ENCODE measurements at regions not wholly inside any gene's neighbourhood (a gene's known extent, or its start where the extent isn't known, plus 50 kb on each side); places are given as distances from the start of the nearest gene placed in this dataset.

- ATAC-seq (no peak), DNase-seq (ENCODE audit: low read depth, low spot score) (no peak)
- ChIA-PET POLR2A (interaction anchor here (0.6 kb wide), 1 partner anchor 241 kb away, joined by 3 read pairs; no protein-coding TSS in a partner anchor), CTCF (no interaction called here)
- Histone ChIP-seq H3K4me1 (ENCODE audit: control insufficient read depth, insufficient read depth, low read length) (no peaks in the 10 kb centered on the region), H3K4me3 (ENCODE audit: low read depth in 2 of 2, low read length in 2 of 2) (no peak overlapping the region), H3K36me3 (ENCODE audit: control insufficient read depth, insufficient read depth, low read length) (no peaks in the 10 kb centered on the region), H3K27ac (ENCODE audit: low read length) (no peak overlapping the region), H3K27me3 (ENCODE audit: control insufficient read depth, insufficient read depth, low read length) (peaks cover 6% of the 10 kb centered on the region), H3K9me3 (ENCODE audit: control insufficient read depth, insufficient read depth, low read depth, low read length) (no peaks in the 10 kb centered on the region)
- no TSS peak for BruUV-seq (replicated peaks)
- intact Hi-C loops (cut with micrococcal nuclease; ENCODE audit: unreplicated experiment) = no loop called here
- in situ Hi-C loops (cut with HindIII; ENCODE audit: low pct_unique_long_range_greater_than_20kb, low sequenced_read_pairs) = no loop called here
- no peak for TF ChIP-seq CTCF (IDR thresholded peaks at IDR 0.05)
- TF ChIP-seq POLR2AphosphoS5 (IDR thresholded peaks at IDR 0.05; ENCODE audit: low read depth, low read length) = no peak
- TF ChIP-seq SIN3A (IDR thresholded peaks at IDR 0.05; ENCODE audit: borderline replicate concordance, insufficient read depth, low read depth, low read length) = no peak
- TF ChIP-seq REST (IDR thresholded peaks at IDR 0.05; ENCODE audit: insufficient read depth in 1 of 2, low read depth in 2 of 2, low read length in 1 of 2) = no peak
- no peak for TF ChIP-seq TCF7L2 (IDR thresholded peaks at IDR 0.05; ENCODE audit: low read depth, low read length)
Measured at GRCh38 chr6:15818044-15818443, 155.2 kb upstream of the DTNBP1 start.

GRCh38 chr6:15817100-15817499 is 154.3 kb upstream of the DTNBP1 start:
- Histone ChIP-seq H3K4me3 (ENCODE audit: low read depth in 2 of 2, low read length in 2 of 2) (no peak overlapping the region), H3K9me3 (ENCODE audit: control insufficient read depth, insufficient read depth, low read depth, low read length) (no peaks in the 10 kb centered on the region), H3K27me3 (ENCODE audit: control insufficient read depth, insufficient read depth, low read length) (peaks cover 6% of the 10 kb centered on the region), H3K4me1 (ENCODE audit: control insufficient read depth, insufficient read depth, low read length) (no peaks in the 10 kb centered on the region), H3K27ac (ENCODE audit: low read length) (no peak overlapping the region), H3K36me3 (ENCODE audit: control insufficient read depth, insufficient read depth, low read length) (no peaks in the 10 kb centered on the region)
- BruUV-seq (replicated peaks) = no TSS peak
- in situ Hi-C loops (cut with HindIII; ENCODE audit: low pct_unique_long_range_greater_than_20kb, low sequenced_read_pairs) (no loop called here), intact Hi-C loops (cut with micrococcal nuclease; ENCODE audit: unreplicated experiment) (no loop called here)
- DNase-seq (ENCODE audit: low read depth, low spot score) = no peak
- ChIA-PET POLR2A (no interaction called here), CTCF (no interaction called here)
- ATAC-seq = no peak
- no peak for TF ChIP-seq TCF7L2 (IDR thresholded peaks at IDR 0.05; ENCODE audit: low read depth, low read length)
- TF ChIP-seq POLR2AphosphoS5 (IDR thresholded peaks at IDR 0.05; ENCODE audit: low read depth, low read length) = no peak
- no peak for TF ChIP-seq CTCF (IDR thresholded peaks at IDR 0.05)
- no peak for TF ChIP-seq SIN3A (IDR thresholded peaks at IDR 0.05; ENCODE audit: borderline replicate concordance, insufficient read depth, low read depth, low read length)
- no peak for TF ChIP-seq REST (IDR thresholded peaks at IDR 0.05; ENCODE audit: insufficient read depth in 1 of 2, low read depth in 2 of 2, low read length in 1 of 2)

Data from Panc1 (cell line).